ENCODE measurements at regions not wholly inside any gene's neighbourhood (a gene's known extent, or its start where the extent isn't known, plus 50 kb on each side); places are given as distances from the start of the nearest gene placed in this dataset.

DNA sequence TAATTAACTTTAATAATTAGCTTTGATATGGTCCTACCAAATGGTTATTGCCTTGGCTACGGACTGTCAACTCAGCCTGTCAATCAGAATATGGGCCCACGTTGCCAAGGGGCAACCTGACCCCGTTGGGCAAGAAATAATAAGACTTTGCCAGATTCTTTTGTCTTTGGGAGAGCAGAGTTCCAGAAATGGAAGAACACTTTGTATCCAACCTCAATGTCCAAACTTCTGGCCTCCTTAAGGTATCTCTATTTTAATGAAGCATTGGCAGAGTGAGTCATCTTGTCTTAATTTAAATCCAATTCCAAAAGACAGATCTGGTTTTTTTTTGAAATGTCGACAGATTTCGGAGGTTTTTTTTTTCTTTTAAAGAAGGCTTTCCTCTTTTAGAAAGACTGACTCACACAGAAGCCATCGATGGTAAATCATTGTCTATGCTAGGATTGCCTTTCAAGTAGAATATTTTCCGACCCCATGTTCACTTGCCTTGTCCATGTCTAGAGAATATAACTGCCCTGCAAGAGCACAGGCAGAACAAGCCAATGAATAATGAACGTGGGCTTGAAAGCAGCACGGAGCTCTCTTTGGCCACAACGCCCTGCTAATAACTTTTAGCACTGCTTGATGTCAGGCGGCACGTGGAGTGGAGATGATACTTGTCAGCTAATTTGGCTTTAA lies 190.3 kb upstream of the GATB start:
- TF ChIP-seq EZH2 (IDR thresholded peaks at IDR 0.05; ENCODE audit: insufficient read depth, poor library complexity, severe bottlenecking) (no peak), EZH2phosphoT487 (IDR thresholded peaks at IDR 0.05; ENCODE audit: insufficient read depth, low read depth) (no peak)

Data from GM23248 (cell line).